Psoas muscle (tissue), 7 donors: ENCODE measurements at regions not wholly inside any gene's neighbourhood (a gene's known extent, or its start where the extent isn't known, plus 50 kb on each side); places are given as distances from the start of the nearest gene placed in this dataset.

Experiments
- ATAC-seq, 4 donors: fragments of 200-7000 bp; cut with Tn5 transposase; one replicate each; pipeline ENCODE4 v1.9.1; 2020; ENCODE audit warnings: moderate library complexity in 3 of 4, mild to moderate bottlenecking in 2 of 4
- DNase-seq, 2 donors: peaks; one replicate each; pipeline ENCODE4 v3.0.0-alpha.2; 2020
- H3K27ac ChIP-seq: fragments of 200-600 bp; one replicate; pipeline ENCODE4 v1.8.0; 2022
- H3K27me3 ChIP-seq, 3 donors: fragments of 200-600 bp in 1 of 3; one replicate each; pipeline versions ENCODE4 v1.6.1 to v1.8.0; 2013 to 2022; ENCODE audit warnings: low read length in 2 of 3, mild to moderate bottlenecking in 2 of 3, moderate library complexity in 1 of 3; ENCODE audit not compliant: insufficient read depth in 3 of 3
- H3K36me3 ChIP-seq, 2 donors: fragments of 200-600 bp in 1 of 2; one replicate each; pipeline versions ENCODE4 v1.6.1 to v1.8.0; 2013 to 2022; ENCODE audit warnings: low read depth in 1 of 2, mild to moderate bottlenecking in 1 of 2, moderate library complexity in 1 of 2; ENCODE audit not compliant: insufficient read depth in 1 of 2
- H3K4me1 ChIP-seq: fragments of 200-600 bp; one replicate; pipeline ENCODE4 v1.8.0; 2022
- H3K4me3 ChIP-seq: fragments of 200-600 bp; one replicate; pipeline ENCODE4 v1.8.0; 2022; ENCODE audit warnings: mild to moderate bottlenecking
- H3K9me3 ChIP-seq: fragments of 200-600 bp; one replicate; pipeline ENCODE4 v1.8.0; 2022
- WGBS, 3 donors: extraction: QIAGEN DNeasy Blood & Tissue Kit; methylation state at CpG; one replicate each; pipeline versions ENCODE4 v1.1.6 to v1.1.7; 2013; 5-methylcytosine and 5-hydroxymethylcytosine counted together
- intact Hi-C, 2 donors: fragments of 100-400 bp; cut with DNase I; formaldehyde crosslinking; loops; one replicate each; pipeline versions ENCODE4 v1.11.0 to v1.14.2; 2022
- TF ChIP-seq, protein P1 (sequence below): fragments of 200-600 bp; IDR thresholded peaks from one replicate; pipeline ENCODE4 v1.8.0; 2022; ENCODE audit warnings: antibody characterized with exemption
- donor health status: healthy with polysubstance abuse.
- donor health status: DM: no; HTN: no; CAD: no; lungs with moderate emphysema.
- donor health status: Bipolar disorder and iron deficiency.
- donor health status: healthy.
- donor health status: DM: yes; HTN: yes; CAD: no.
- donor health status: DM: no; HTN: no; CAD: no.
- donor health status: DM: yes; HTN: yes; CAD: no.

GRCh38 chr12:98058838-98059237 lies 456.6 kb upstream of the TMPO start:
- no peak overlapping the region for H3K27ac ChIP-seq
- intact Hi-C loops: no loop called here

DNA sequence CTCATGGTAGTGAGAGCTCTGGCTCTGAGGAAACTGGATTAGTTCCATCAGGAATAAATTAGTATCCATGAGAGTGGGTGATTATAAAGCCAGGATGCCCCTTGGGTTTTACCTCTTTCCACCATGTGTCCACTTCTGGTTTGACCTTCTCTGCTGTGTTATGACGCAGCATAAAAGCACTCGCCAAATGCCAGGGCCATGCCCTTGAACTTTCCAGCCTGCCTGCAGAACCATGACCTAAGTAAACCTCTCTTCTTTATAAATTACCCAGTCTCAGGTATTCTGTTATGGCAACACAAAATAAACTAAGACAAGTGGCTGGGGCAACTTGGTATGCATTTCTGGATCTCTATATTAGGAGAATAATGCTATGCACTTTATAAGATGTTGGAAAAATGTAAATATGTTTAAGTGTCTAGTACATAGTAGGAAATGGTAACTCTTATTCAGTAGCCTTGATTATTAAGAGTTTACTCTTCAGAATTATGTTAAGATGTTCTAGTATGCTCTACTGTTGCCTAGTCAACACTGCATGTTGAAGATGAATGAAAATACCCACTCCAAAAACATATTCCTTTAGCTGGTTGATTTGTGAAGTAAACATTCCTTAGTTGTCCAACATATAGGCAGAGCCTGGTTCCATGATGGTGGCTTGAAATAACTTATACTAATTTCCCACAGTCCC lies 455.6 kb upstream of the TMPO start:
- Histone ChIP-seq H3K27ac (no peak overlapping the region), H3K27me3 (no peaks in the 10 kb centered on the region), H3K36me3 (no peaks in the 10 kb centered on the region), H3K9me3 (no peaks in the 10 kb centered on the region), H3K4me3 (no peak overlapping the region), H3K4me1 (no peaks in the 10 kb centered on the region)
- ATAC-seq (no peak), DNase-seq (no peak)
- intact Hi-C loops: no loop called here
- TF ChIP-seq, protein P1, sequence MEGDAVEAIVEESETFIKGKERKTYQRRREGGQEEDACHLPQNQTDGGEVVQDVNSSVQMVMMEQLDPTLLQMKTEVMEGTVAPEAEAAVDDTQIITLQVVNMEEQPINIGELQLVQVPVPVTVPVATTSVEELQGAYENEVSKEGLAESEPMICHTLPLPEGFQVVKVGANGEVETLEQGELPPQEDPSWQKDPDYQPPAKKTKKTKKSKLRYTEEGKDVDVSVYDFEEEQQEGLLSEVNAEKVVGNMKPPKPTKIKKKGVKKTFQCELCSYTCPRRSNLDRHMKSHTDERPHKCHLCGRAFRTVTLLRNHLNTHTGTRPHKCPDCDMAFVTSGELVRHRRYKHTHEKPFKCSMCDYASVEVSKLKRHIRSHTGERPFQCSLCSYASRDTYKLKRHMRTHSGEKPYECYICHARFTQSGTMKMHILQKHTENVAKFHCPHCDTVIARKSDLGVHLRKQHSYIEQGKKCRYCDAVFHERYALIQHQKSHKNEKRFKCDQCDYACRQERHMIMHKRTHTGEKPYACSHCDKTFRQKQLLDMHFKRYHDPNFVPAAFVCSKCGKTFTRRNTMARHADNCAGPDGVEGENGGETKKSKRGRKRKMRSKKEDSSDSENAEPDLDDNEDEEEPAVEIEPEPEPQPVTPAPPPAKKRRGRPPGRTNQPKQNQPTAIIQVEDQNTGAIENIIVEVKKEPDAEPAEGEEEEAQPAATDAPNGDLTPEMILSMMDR: no peak
- 40 to 65% (median 45%) methylated on average over 2 of the region's 2 CpGs for WGBS, 3 donors

More at GRCh38 chr12:98058838-98059237, 456.6 kb upstream of the TMPO start:
- Histone ChIP-seq H3K4me3 (no peak overlapping the region), H3K9me3 (no peaks in the 10 kb centered on the region), H3K27me3 (no peaks in the 10 kb centered on the region), H3K4me1 (no peaks in the 10 kb centered on the region), H3K36me3 (no peaks in the 10 kb centered on the region)
- ATAC-seq (no peak), DNase-seq (no peak)
- TF ChIP-seq, protein P1: no peak
- WGBS, 3 donors: 85 to 88% (median 87%) methylated on average over 3 of the region's 3 CpGs

GRCh38 chr12:98060411-98060810 lies 455.0 kb upstream of the TMPO start:
- 49 to 67% (median 63%) methylated on average over 1 of the region's 1 CpG for WGBS, 3 donors
- H3K4me3 ChIP-seq: no peak overlapping the region
- H3K36me3 ChIP-seq: no peaks in the 10 kb centered on the region
- ATAC-seq (no peak), DNase-seq (no peak)
- intact Hi-C loops: no loop called here
- H3K4me1 ChIP-seq: no peaks in the 10 kb centered on the region
- H3K27ac ChIP-seq: no peak overlapping the region
- H3K9me3 ChIP-seq: no peaks in the 10 kb centered on the region
- no peaks in the 10 kb centered on the region for H3K27me3 ChIP-seq
- TF ChIP-seq, protein P1: no peak

GRCh38 chr12:98062464-98063245 lies 452.7 kb upstream of the TMPO start:
- H3K9me3 ChIP-seq: no peaks in the 10 kb centered on the region
- TF ChIP-seq, protein P1: no peak
- intact Hi-C loops: no loop called here
- no peaks in the 10 kb centered on the region for H3K27me3 ChIP-seq
- no peak overlapping the region for H3K4me3 ChIP-seq
- H3K36me3 ChIP-seq: no peaks in the 10 kb centered on the region
- ATAC-seq (no peak), DNase-seq (no peak)
- H3K27ac ChIP-seq: no peak overlapping the region
- no peaks in the 10 kb centered on the region for H3K4me1 ChIP-seq
- WGBS, 3 donors: 63 to 71% (median 66%) methylated on average over 11 of the region's 11 CpGs
